DMS 273 (cell line): ENCODE measurements at regions not wholly inside any gene's neighbourhood (a gene's known extent, or its start where the extent isn't known, plus 50 kb on each side); places are given as distances from the start of the nearest gene placed in this dataset.

Experiments used
- DNase-seq: peaks from one replicate; lab custom pipeline; 2025; ENCODE audit not compliant: unreplicated experiment; lab: John Stamatoyannopoulos, UW

GRCh38 chr1:113007706-113008364 lies 51.8 kb upstream of the SLC16A1 start:
- no peak for DNase-seq

GRCh38 chr1:113008365-113008714 lies 52.3 kb upstream of the SLC16A1 start:
- no peak for DNase-seq

GRCh38 chr1:113012149-113012548 lies 56.2 kb upstream of the SLC16A1 start:
- DNase-seq = no peak

GRCh38 chr1:113013823-113014222 lies 57.8 kb upstream of the SLC16A1 start:
- no peak for DNase-seq

GRCh38 chr1:113014508-113014907 lies 58.5 kb upstream of the LRIG2 start:
- no peak for DNase-seq

- no peak for DNase-seq
Measured at GRCh38 chr1:113018911-113019310, 54.1 kb upstream of the LRIG2 start.

GRCh38 chr1:113021430-113022085 lies 51.4 kb upstream of the LRIG2 start:
- peak; percentile 43 for DNase-seq
